ENCODE measurements at regions not wholly inside any gene's neighbourhood (a gene's known extent, or its start where the extent isn't known, plus 50 kb on each side); places are given as distances from the start of the nearest gene placed in this dataset.

DNA sequence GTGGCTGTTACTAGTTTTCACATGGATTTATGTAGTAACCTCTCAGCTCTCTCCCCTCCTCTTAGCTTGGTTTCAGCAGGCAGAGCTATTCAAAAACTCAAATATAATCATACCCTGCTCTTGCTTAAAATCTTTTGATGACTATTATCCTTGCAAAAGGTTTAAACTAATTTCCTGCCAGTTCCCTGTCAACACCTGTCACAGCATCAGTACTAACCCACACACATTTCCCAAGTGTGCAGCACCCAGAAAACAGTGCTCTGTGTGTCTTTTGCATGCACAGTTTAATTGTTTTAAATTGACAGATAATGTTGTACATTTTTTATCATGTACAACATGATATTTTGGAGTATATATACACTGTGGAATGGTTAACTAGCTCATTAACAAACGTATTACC, 202.0 kb downstream of the PAPSS1 start:
- TF ChIP-seq, protein P1, sequence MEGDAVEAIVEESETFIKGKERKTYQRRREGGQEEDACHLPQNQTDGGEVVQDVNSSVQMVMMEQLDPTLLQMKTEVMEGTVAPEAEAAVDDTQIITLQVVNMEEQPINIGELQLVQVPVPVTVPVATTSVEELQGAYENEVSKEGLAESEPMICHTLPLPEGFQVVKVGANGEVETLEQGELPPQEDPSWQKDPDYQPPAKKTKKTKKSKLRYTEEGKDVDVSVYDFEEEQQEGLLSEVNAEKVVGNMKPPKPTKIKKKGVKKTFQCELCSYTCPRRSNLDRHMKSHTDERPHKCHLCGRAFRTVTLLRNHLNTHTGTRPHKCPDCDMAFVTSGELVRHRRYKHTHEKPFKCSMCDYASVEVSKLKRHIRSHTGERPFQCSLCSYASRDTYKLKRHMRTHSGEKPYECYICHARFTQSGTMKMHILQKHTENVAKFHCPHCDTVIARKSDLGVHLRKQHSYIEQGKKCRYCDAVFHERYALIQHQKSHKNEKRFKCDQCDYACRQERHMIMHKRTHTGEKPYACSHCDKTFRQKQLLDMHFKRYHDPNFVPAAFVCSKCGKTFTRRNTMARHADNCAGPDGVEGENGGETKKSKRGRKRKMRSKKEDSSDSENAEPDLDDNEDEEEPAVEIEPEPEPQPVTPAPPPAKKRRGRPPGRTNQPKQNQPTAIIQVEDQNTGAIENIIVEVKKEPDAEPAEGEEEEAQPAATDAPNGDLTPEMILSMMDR (conservative IDR thresholded peaks at IDR 0.05): no peak
- no peak for TF ChIP-seq EZH2 (IDR thresholded peaks at IDR 0.05; ENCODE audit: low read depth)
